Keratinocyte (primary cell): ENCODE measurements at regions not wholly inside any gene's neighbourhood (a gene's known extent, or its start where the extent isn't known, plus 50 kb on each side); places are given as distances from the start of the nearest gene placed in this dataset.

Experiments
- DNase-seq: peaks from one replicate; pipeline ENCODE4 v3.0.0-alpha.2; 2011; ENCODE audit warnings: low read depth, missing footprints, low spot score
- FAIRE-seq: peaks from 2 replicates; lab custom pipeline; 2011; peaks lifted over from hg19 to GRCh38; lab: Jason Lieb, UNC
- H2AFZ ChIP-seq: 2 replicates; pipeline ENCODE4 v1.6.0; 2012; ENCODE audit warnings: low read length, control low read depth, inconsistent platforms; ENCODE audit not compliant: control insufficient read depth
- H3K27ac ChIP-seq: 2 replicates; pipeline ENCODE4 v1.5.1; 2011; ENCODE audit warnings: low read length; ENCODE audit not compliant: control insufficient read depth, insufficient read depth
- H3K27me3 ChIP-seq: 3 replicates; pipeline ENCODE4 v1.6.0; 2011; ENCODE audit warnings: low read length; ENCODE audit not compliant: control insufficient read depth, insufficient read depth; ENCODE audit errors: extremely low read depth
- H3K36me3 ChIP-seq, 2 experiments: 2 replicates in 1 of 2; 3 replicates in 1 of 2; pipeline ENCODE4 v1.5.1; 2011; ENCODE audit warnings: low read length in 2 of 2, mild to moderate bottlenecking in 1 of 2; ENCODE audit not compliant: control insufficient read depth in 2 of 2, insufficient read depth in 2 of 2; ENCODE audit errors: extremely low read depth in 1 of 2
- H3K4me1 ChIP-seq: 3 replicates; pipeline ENCODE4 v1.5.1; 2011; ENCODE audit warnings: low read length; ENCODE audit not compliant: control insufficient read depth, insufficient read depth; ENCODE audit errors: extremely low read depth
- H3K4me2 ChIP-seq: 3 replicates; pipeline ENCODE4 v1.6.0; 2011; ENCODE audit warnings: low read depth, low read length; ENCODE audit not compliant: control insufficient read depth, insufficient read depth; ENCODE audit errors: extremely low read depth
- H3K4me3 ChIP-seq, 3 experiments: fragments of 200-600 bp in 1 of 3; sonication (generic) in 1 of 3; 2 replicates in 2 of 3; 3 replicates in 1 of 3; pipeline ENCODE4 v1.5.1; 2011 to 2016; ENCODE audit warnings: low read length in 3 of 3, mild to moderate bottlenecking in 3 of 3, control low read depth in 2 of 3, inconsistent platforms in 1 of 3, low read depth in 1 of 3, mixed read lengths in 1 of 3, mixed run types in 1 of 3, moderate library complexity in 1 of 3; ENCODE audit not compliant: control insufficient read depth in 2 of 3, insufficient read depth in 2 of 3; ENCODE audit errors: extremely low read depth in 1 of 3
- H3K79me2 ChIP-seq: 2 replicates; pipeline ENCODE4 v1.6.0; 2012; ENCODE audit warnings: low read length; ENCODE audit not compliant: control insufficient read depth, insufficient read depth
- H3K9ac ChIP-seq: 3 replicates; pipeline ENCODE4 v1.6.0; 2011; ENCODE audit warnings: low read length; ENCODE audit not compliant: control insufficient read depth, insufficient read depth; ENCODE audit errors: extremely low read depth
- H3K9me1 ChIP-seq: 3 replicates; pipeline ENCODE4 v1.6.0; 2011; ENCODE audit warnings: low read length; ENCODE audit not compliant: control insufficient read depth, insufficient read depth; ENCODE audit errors: extremely low read depth
- H3K9me3 ChIP-seq: 2 replicates; pipeline ENCODE4 v1.5.1; 2012; ENCODE audit warnings: low read depth, low read length; ENCODE audit not compliant: control insufficient read depth
- H4K20me1 ChIP-seq: 3 replicates; pipeline ENCODE4 v1.6.0; 2011; ENCODE audit warnings: low read length; ENCODE audit not compliant: control insufficient read depth, insufficient read depth; ENCODE audit errors: extremely low read depth
- EZH2 ChIP-seq: IDR thresholded peaks from one replicate; pipeline ENCODE4 v1.6.1; 2012; ENCODE audit warnings: inconsistent platforms, mild to moderate bottlenecking, low read length, moderate library complexity
- dilution Hi-C: fragments of 300-500 bp; cut with MboI; formaldehyde crosslinking; loops from one replicate; pipeline ENCODE4 v1.7.0; 2020; ENCODE audit warnings: low sequenced_read_pairs; ENCODE audit not compliant: extremely low pct_ligation_motif_present
- TF ChIP-seq, protein P1 (sequence below), 3 experiments: IDR thresholded peaks in 1 of 3; conservative IDR thresholded peaks in 1 of 3; optimal IDR thresholded peaks in 1 of 3; 2 replicates in 2 of 3; 3 replicates in 1 of 3; pipeline versions ENCODE3 to v1.5.1; 2011; ENCODE audit warnings: low read length in 3 of 3, mild to moderate bottlenecking in 3 of 3, moderate library complexity in 2 of 3, control low read depth in 1 of 3, inconsistent platforms in 1 of 3; ENCODE audit not compliant: insufficient read depth in 2 of 3; ENCODE audit errors: extremely low read depth in 1 of 3

DNA sequence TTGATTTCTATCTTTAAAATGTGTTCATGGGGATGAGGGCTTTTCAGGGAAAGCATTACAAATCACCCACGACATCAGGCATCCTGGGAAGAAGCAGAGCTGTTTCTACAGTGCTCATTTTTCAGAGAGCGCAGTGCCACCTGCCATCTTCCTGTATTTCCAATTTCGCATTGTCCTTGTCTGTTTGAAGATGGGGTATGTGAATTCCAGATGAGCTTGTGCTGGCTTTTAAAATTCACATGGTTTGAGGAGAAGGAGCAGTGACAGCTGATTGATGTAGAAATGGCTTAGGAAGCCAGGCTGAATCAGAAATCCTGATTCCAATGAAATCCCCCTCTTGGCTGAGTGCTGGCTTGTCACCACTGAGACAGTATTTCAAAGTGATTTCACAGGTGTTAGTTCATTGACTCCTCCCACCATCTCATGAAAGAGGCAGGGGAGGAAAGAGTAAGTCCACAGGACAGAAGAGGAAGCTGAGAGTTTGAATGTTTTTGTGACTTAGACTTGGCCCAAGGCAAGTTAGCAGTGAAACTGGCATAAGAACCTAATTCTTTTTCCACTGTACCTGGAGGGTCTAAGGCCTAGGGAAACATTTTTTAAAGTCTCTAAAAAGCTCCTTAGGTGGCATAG is 344.6 kb upstream of the C11orf87 start:
- Histone ChIP-seq H3K4me3 (no peak overlapping the region), H3K4me2 (no peak overlapping the region), H3K9me1 (no peaks in the 10 kb centered on the region), H3K27ac (no peak overlapping the region), H2AFZ (no peak overlapping the region), H3K27me3 (no peaks in the 10 kb centered on the region), H3K36me3 (no peaks in the 10 kb centered on the region), H3K9ac (no peak overlapping the region), H4K20me1 (no peaks in the 10 kb centered on the region), H3K9me3 (no peaks in the 10 kb centered on the region), H3K79me2 (no peaks in the 10 kb centered on the region), H3K4me1 (no peaks in the 10 kb centered on the region)
- DNase-seq (no peak), FAIRE-seq (no peak)
- TF ChIP-seq EZH2: no peak
- TF ChIP-seq, protein P1, sequence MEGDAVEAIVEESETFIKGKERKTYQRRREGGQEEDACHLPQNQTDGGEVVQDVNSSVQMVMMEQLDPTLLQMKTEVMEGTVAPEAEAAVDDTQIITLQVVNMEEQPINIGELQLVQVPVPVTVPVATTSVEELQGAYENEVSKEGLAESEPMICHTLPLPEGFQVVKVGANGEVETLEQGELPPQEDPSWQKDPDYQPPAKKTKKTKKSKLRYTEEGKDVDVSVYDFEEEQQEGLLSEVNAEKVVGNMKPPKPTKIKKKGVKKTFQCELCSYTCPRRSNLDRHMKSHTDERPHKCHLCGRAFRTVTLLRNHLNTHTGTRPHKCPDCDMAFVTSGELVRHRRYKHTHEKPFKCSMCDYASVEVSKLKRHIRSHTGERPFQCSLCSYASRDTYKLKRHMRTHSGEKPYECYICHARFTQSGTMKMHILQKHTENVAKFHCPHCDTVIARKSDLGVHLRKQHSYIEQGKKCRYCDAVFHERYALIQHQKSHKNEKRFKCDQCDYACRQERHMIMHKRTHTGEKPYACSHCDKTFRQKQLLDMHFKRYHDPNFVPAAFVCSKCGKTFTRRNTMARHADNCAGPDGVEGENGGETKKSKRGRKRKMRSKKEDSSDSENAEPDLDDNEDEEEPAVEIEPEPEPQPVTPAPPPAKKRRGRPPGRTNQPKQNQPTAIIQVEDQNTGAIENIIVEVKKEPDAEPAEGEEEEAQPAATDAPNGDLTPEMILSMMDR (optimal IDR thresholded peaks at IDR 0.05 in 1 of 3, IDR thresholded peaks at IDR 0.05 in 1 of 3, conservative IDR thresholded peaks at IDR 0.05 in 1 of 3; ENCODE audit: extremely low read depth in 1 of 3, insufficient read depth in 2 of 3, low read length in 3 of 3): no peak
- dilution Hi-C loops: no loop called here

DNA sequence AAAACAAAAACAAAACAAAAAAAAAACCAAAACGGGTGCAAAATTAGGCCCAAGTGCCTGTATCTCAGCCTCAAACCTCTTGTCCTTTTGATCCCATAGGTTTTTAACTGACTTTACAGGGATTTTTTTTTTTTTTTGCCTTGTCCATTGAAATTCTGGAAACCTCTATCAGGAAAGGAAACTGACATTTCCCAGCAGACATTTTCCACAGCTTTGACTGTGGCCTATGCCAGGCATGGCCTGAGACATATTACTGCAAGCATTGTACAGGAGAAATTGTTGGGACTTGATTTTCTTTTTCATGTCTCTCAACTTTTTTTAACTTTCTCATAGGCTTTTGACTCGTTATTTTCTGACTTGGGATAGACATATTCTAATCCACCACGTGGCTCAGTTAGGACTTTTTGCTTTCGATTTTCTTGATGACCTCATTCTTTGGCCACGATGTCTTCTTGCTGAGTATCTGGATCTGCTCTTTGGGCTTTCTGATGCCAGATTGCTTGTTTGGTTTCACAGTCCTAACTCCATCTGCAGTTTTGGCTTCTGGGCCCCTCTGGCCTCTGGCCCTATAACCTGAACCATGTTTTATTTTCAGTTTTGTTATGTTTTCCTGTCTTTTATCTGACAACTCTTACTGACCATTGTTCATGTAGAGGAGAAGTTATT is 336.1 kb upstream of the C11orf87 start:
- peak overlapping the region; percentile 25 for H3K4me2 ChIP-seq
- no peaks in the 10 kb centered on the region for H3K4me1 ChIP-seq
- FAIRE-seq (no peak), DNase-seq (no peak)
- H2AFZ ChIP-seq: no peak overlapping the region
- no peaks in the 10 kb centered on the region for H3K9me3 ChIP-seq
- H3K36me3 ChIP-seq: no peaks in the 10 kb centered on the region
- H3K9me1 ChIP-seq: no peaks in the 10 kb centered on the region
- H3K9ac ChIP-seq: no peak overlapping the region
- TF ChIP-seq EZH2: no peak
- TF ChIP-seq, protein P1 (optimal IDR thresholded peaks at IDR 0.05 in 1 of 3, IDR thresholded peaks at IDR 0.05 in 1 of 3, conservative IDR thresholded peaks at IDR 0.05 in 1 of 3; ENCODE audit: extremely low read depth in 1 of 3, insufficient read depth in 2 of 3, low read length in 3 of 3): no peak
- H3K27me3 ChIP-seq: no peaks in the 10 kb centered on the region
- H4K20me1 ChIP-seq: no peaks in the 10 kb centered on the region
- H3K4me3 ChIP-seq: no peak overlapping the region
- H3K79me2 ChIP-seq: no peaks in the 10 kb centered on the region
- H3K27ac ChIP-seq: no peak overlapping the region
- dilution Hi-C loops: no loop called here
